ENCODE measurements at regions not wholly inside any gene's neighbourhood (a gene's known extent, or its start where the extent isn't known, plus 50 kb on each side); places are given as distances from the start of the nearest gene placed in this dataset.

DNA sequence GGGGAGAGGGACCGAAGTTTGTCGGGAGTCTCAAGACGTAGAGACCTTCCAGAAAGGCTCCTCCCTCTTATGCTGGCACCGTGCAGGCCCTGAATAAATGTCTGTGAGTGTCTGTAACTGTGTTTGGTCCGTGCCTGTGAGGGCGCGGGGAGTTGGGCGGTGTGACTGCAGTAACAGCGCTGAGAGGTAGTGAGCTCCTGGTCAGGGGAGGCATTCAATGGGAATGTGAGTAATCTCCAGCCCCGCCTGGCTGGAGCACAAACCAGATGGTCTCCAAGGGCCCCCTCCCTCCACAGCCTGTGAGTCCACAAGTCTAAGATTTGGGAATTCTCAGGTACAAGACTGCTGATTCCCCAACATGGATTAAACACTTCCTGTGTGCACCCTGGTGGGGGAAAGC lies 100.0 kb downstream of the HMX1 start (continued):
- no peak for TF ChIP-seq BRCA1 (IDR thresholded peaks at IDR 0.05; ENCODE audit: low read depth, low read length)
- TF ChIP-seq RXRA (IDR thresholded peaks at IDR 0.05; ENCODE audit: insufficient read depth, low read depth, low read length) = no peak
- no peak for TF ChIP-seq RBBP5 (IDR thresholded peaks at IDR 0.05; ENCODE audit: borderline replicate concordance, low read depth, low read length)
- TF ChIP-seq TBP (IDR thresholded peaks at IDR 0.05; ENCODE audit: low read depth, low read length) = no peak

Data from H1 (cell line).